GM19023 (cell line): ENCODE measurements at regions not wholly inside any gene's neighbourhood (a gene's known extent, or its start where the extent isn't known, plus 50 kb on each side); places are given as distances from the start of the nearest gene placed in this dataset.
"Not testable (repeated sequence)": the region's sequence is repeated elsewhere in the genome, so short reads cannot be mapped to it uniquely, and the experiment has no call there.

Experiments
- ATAC-seq: cut with Tn5 transposase; IDR thresholded peaks from one replicate; pipeline ENCODE4 v1.9.1; 2021; ENCODE audit warnings: mild to moderate bottlenecking, moderate library complexity; ENCODE audit not compliant: unreplicated experiment

- no peak for ATAC-seq
These were observed 849.4 kb downstream of the DACH1 start for GRCh38 chr13:71017607-71018006.

GRCh38 chr13:71015516-71015915, 851.5 kb downstream of the DACH1 start:
- no peak for ATAC-seq

- no peak for ATAC-seq
These were observed 852.0 kb downstream of the DACH1 start for GRCh38 chr13:71015021-71015420.

DNA sequence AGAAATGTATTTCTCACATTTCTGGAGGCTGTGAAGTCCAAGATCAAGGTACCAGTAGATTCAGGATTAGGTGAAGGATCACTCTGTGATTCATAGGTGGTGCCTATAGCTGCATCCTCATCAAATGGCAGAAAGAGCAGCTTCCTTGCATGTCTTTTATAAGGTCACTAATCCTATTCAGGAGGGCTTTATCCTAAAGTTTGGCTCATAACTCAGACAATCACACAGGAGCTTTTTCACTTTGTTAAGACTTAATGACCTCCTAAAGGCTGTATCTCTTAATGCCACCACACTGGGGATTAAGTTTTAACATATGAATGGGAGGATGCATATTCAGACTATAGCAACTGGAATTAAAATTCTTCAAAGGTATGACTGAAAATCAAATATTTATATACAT, 861.1 kb downstream of the DACH1 start:
- ATAC-seq = no peak

- ATAC-seq = no peak
These were observed 871.7 kb downstream of the DACH1 start for GRCh38 chr13:70995338-70995737.

DNA sequence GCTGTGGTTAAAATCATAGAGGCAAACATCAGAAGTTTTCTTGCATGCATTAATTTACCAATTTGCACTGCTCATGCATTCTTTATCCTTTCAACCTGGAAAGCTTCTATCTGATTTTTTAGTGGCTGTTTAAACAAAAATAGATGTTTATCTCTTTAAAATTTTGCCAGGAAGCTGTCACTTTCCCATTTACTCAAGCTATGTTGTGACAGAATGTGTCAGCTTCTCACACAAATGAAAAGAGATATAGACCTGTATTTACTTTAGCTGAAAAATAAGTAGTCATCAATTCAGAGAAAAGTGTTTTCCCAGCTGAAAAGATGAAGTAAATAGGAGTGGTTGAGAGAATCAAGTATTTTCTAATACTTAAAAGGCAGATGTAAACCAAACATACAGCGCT, 872.8 kb downstream of the DACH1 start:
- ATAC-seq = no peak

DNA sequence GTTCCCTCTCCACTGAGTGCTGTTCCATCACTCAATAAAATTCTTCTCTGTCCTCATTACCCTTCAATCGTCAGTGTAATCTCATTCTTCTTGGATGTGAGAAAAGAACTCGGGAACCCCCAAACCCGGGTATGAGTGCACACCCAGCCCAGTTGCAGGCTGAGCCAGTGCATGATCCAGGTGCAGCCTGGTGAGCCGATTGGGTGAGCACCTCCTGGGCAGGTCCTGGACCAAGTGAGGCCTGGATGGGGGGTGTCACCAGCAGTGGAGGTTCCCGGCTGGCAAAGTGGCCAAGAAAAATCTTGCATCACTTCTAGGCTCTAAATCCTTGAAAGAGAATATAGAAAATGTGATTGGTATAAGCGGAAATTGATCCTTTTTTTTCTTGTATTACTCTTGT, 878.8 kb upstream of the KLHL1 start:
- no peak for ATAC-seq

DNA sequence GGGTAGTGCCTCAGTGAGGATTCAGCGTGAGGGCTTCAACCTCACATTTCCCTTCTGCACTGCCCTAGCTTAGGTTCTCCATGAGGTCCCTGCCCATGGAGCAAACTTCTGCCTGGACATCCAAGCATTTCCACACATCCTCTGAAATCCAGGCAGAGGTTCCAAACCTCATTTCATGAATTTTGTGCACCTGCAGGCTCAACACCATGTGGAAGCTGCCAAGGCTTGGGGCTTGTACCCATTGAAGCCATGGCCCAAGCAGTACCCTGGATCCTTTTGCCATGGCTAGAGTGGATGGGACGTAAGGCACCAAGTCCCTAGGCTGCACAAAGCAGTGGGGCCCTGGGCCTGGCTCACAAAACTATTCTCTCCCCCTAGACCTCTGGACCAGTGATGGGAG, 877.1 kb upstream of the KLHL1 start:
- no peak for ATAC-seq

DNA sequence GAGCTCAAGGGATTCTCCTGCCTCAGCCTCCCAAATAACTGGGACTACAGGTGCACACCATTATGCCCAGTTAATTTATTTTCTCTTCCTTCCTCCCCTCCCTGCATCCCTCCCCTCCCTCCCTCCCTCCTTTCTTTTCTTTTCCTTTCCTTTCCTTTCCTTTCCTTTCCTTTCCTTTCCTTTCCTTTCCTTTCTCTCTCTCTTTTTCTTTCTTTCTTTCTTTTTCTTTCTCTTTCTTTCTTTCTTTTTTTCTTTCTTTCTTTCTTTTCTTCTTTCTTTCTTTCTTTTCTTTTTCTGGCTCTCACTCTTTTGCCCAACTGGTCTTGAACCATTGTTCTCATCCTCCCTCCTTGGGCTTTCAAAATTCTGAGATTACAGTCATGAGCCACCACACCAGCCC, 873.0 kb upstream of the KLHL1 start:
- not testable (repeated sequence) for ATAC-seq

DNA sequence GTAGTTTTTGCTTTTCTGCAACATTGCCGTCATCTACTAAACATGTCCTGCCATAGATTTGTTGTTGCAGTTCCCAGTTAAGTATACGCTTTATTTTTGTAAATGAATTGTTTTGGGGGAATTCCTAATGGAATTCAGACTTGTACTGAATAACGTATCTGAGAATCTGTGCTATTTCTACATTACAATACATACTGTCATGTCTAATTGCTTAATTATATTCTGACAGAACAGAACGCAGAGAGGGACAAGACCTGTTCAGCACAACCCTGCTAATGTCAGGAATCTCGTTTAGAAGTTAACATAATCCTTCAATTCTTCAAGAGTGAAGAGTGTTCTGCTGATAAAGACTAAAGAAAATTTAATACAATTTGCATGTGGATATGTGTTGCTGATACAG, 861.1 kb upstream of the KLHL1 start:
- no peak for ATAC-seq

DNA sequence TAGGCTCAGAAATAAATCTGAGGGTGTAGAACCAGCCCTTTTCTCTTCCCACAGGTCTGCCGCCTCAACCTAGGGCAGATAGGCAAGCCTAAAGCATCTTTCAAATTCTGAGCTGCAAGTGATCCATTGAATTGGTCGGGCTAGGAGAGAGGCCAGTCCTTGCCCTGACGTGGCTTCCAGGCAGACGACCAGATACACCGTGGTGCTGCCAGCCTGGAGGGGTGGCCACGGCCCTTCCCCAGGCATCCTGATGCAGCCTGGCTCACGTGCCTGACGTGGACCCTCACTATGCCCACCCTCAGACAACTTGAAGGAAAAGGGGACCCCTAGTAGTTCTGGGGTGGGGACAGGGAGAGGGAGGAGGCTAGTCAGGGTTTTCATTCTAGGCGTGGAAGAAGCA, 859.3 kb upstream of the KLHL1 start:
- ATAC-seq = no peak

GRCh38 chr13:70964874-70965273, 856.6 kb upstream of the KLHL1 start:
- ATAC-seq = no peak

- ATAC-seq = no peak
These were observed 855.9 kb upstream of the KLHL1 start for GRCh38 chr13:70964124-70964523.

DNA sequence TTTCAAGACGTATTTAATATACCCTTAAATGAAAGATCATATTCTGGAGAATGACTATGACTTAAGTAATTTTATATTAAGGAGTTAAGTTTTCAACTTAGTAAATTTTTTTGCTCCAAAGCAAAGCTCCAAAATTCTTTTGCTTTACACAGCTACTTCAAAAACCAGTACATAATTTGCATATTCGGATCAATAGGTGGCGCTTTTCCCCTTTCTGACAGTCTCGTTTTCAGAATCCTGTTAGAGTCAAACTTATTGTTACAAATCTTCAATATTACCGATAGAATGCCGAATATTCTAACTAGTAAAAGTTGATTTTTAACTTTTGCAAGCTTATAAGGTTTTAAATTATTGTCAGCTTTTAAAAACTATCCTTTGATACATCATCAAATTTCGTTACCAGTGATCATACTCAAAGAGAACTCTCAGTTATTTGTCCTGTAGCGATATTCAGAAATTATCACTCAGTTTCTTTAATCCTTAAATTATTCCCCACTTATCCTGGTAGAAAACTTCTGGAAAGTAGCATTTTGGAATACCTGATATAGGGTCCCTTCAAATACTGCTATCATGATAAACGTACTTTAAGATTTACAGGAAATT, 852.7 kb upstream of the KLHL1 start:
- ATAC-seq = no peak

GRCh38 chr13:70959035-70959775, 851.0 kb upstream of the KLHL1 start:
- ATAC-seq = no peak

DNA sequence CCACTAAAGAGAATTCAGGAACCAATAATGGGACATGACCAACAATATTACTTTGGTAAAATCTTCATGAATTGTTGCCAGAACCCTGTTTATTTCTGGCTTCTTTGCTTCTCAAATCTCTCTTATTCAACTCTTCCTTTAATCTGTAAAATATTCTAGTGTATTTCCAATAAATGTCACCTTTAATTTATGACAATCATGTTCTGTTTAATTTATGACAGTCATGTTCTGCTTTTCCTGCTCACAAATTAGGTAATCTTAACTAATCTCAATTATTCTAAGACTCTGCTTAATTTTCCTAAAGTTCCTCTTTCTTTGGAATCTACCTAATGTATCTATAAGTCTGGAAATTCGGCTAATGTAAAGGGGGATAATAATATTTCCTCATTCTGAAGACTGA, 847.6 kb upstream of the KLHL1 start:
- no peak for ATAC-seq

- ATAC-seq = no peak
These were observed 842.4 kb upstream of the KLHL1 start for GRCh38 chr13:70950664-70951063.

DNA sequence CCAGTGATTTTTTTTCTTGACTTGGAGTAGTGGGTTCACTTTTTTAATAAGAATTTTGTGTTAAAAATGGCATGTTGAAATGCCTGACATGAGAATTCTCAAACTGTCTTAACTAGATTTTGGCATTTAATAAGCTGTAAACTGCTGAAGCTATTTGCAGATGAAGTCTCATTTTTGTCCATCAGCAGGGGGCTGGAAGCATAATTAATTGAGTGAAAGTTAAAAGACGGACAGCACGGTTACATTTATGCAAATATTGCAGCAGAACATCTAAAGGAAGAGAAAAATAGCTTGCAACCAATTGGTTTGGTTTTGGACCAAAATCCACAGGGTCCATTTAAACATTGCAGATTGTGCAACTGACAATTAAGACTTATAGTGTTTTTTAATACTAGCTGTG, 837.3 kb upstream of the KLHL1 start:
- no peak for ATAC-seq

- ATAC-seq = no peak
These were observed 833.2 kb upstream of the KLHL1 start for GRCh38 chr13:70941454-70941853.

DNA sequence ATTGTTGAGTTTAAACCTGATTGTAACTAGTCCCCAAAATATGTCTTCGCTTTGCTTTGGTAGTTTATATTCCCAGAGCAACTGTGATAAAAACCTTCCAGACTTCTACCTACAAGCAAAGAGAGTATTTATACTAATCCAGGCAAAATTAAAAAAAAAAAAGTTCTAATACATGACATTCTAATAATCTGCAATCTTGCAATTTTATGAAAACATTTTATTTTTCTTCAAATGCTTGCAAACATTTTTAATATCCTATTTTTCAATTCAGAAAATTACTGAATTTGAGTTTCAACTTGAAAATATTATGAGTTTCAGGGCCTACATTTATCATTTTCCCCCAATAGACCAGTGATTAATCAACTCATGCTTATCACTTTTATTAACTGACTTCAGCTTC, 830.2 kb upstream of the KLHL1 start:
- no peak for ATAC-seq

GRCh38 chr13:70932511-70932910, 824.3 kb upstream of the KLHL1 start:
- ATAC-seq = no peak

DNA sequence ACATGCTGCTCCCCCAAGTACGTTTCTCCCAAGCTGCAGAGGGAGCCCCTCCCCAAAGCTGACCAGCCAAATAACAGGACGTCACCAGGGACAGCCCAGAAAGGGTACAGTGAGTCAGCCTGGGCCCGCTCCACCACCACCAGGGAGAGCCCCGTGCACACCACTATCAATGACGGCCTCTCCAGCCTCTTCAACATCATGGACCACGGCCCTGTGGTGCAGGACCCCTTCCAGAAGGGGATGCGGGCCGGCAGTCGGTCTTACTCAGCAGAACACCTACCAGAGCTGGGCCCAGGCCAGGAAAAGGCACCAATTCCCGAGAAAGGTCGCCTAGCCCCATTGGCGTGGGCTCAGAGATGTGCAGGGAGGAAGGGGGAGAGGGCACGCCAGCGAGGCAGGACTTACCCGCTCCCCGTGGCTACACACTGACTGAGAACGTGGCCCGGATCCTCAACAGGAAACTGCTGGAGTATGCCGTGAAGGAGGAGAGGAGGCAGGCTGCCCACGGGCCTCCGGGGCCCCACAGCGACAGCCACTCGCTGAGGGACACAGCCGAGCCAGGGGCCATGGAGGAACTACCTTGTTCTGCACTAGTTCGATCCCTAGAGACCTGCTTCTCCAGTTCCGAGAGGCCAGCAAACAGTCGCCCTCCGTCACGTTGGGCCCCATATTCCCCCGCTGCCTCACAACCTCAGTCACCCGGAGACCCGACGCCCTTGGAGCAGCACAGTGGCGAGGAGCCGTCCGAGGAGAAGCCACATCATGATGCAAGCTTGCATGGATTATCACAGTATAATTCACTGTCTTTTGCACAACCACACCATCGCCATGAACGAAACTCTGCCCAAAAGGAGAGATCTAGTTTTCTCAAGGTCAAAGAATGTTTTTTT, 815.9 kb upstream of the KLHL1 start:
- no peak for ATAC-seq
